ENCODE measurements at regions not wholly inside any gene's neighbourhood (a gene's known extent, or its start where the extent isn't known, plus 50 kb on each side); places are given as distances from the start of the nearest gene placed in this dataset.
"Not testable (repeated sequence)": the region's sequence is repeated elsewhere in the genome, so short reads cannot be mapped to it uniquely, and the experiment has no call there.

DNA sequence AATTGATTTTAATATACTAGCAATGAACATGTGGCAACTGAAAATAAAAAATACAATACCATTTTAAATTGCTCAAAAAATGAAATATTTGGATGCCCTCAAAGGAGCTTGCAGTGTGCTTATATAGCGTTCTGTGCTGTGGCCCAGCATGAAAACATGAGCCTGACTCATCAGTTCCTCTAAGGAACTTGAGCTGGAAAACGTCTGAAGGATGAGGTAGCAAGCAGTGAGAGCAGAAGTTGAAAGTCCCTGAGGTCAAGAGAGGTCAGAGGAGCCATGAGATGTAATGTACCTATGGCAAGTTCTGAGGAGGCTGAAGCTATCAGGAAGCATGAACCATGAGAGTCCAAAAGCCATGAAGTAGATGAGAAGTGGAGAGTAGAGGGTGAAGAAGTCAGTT, 59.7 kb downstream of the HMGB3 start:
- no peaks in the 10 kb centered on the region for H3K4me1 ChIP-seq (ENCODE audit: control insufficient read depth, extremely low read depth, insufficient read depth, low read length)
- TF ChIP-seq, protein P1, sequence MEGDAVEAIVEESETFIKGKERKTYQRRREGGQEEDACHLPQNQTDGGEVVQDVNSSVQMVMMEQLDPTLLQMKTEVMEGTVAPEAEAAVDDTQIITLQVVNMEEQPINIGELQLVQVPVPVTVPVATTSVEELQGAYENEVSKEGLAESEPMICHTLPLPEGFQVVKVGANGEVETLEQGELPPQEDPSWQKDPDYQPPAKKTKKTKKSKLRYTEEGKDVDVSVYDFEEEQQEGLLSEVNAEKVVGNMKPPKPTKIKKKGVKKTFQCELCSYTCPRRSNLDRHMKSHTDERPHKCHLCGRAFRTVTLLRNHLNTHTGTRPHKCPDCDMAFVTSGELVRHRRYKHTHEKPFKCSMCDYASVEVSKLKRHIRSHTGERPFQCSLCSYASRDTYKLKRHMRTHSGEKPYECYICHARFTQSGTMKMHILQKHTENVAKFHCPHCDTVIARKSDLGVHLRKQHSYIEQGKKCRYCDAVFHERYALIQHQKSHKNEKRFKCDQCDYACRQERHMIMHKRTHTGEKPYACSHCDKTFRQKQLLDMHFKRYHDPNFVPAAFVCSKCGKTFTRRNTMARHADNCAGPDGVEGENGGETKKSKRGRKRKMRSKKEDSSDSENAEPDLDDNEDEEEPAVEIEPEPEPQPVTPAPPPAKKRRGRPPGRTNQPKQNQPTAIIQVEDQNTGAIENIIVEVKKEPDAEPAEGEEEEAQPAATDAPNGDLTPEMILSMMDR (conservative IDR thresholded peaks at IDR 0.05 in 1 of 2, IDR thresholded peaks at IDR 0.05 in 1 of 2; ENCODE audit: low read depth in 1 of 2, low read length in 2 of 2) = no peak
- TF ChIP-seq EZH2 (IDR thresholded peaks at IDR 0.05; ENCODE audit: low read length, missing control alignments) = no peak

DNA sequence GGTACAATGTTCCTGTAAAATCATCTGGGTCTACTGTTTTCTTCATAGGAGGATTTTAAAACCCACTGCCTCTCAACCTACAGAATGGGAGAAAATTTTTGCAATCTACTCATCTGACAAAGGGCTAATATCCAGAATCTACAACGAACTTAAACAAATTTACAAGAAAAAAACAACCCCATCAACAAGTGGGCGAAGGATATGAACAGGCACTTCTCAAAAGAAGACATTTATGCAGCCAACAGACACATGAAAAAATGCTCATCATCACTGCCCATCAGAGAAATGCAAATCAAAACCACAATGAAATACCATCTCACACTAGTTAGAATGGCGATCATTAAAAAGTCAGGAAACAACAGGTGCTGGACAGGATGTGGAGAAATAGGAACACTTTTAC, 83.2 kb downstream of the HMGB3 start:
- H3K36me3 ChIP-seq (ENCODE audit: control insufficient read depth, insufficient read depth, low read length); H3K27me3 ChIP-seq (ENCODE audit: control insufficient read depth, insufficient read depth, low read length); H3K9ac ChIP-seq (ENCODE audit: insufficient read depth, low read length); H3K79me2 ChIP-seq (ENCODE audit: control insufficient read depth, insufficient read depth, low read length); H4K20me1 ChIP-seq (ENCODE audit: control insufficient read depth, extremely low read depth, insufficient read depth, low read length); H3K4me2 ChIP-seq (ENCODE audit: extremely low read depth, insufficient read depth, low read length); H3K4me3 ChIP-seq (replicated peaks in 1 of 4; ENCODE audit: control extremely low read depth in 1 of 4, insufficient read depth in 1 of 4, low read depth in 3 of 4, low read length in 4 of 4); H3K27ac ChIP-seq (ENCODE audit: insufficient read depth, low read length); H3K9me3 ChIP-seq (ENCODE audit: control insufficient read depth, insufficient read depth, low read depth, low read length); H3K4me1 ChIP-seq (ENCODE audit: control insufficient read depth, extremely low read depth, insufficient read depth, low read length); DNase-seq (ENCODE audit: low read depth in 2 of 2); H2AFZ ChIP-seq (ENCODE audit: low read length): not testable (repeated sequence)

More for the DNA sequence above, 59.7 kb downstream of the HMGB3 start:
- no peak overlapping the region for H2AFZ ChIP-seq (ENCODE audit: low read length)
- DNase-seq (ENCODE audit: low read depth in 2 of 2) = no peak
- no peaks in the 10 kb centered on the region for H3K27me3 ChIP-seq (ENCODE audit: control insufficient read depth, insufficient read depth, low read length)
- H4K20me1 ChIP-seq (ENCODE audit: control insufficient read depth, extremely low read depth, insufficient read depth, low read length) = no peaks in the 10 kb centered on the region
- no peak overlapping the region for H3K4me3 ChIP-seq (replicated peaks in 1 of 4; ENCODE audit: control extremely low read depth in 1 of 4, insufficient read depth in 1 of 4, low read depth in 3 of 4, low read length in 4 of 4)
- no peaks in the 10 kb centered on the region for H3K36me3 ChIP-seq (ENCODE audit: control insufficient read depth, insufficient read depth, low read length)
- H3K27ac ChIP-seq (ENCODE audit: insufficient read depth, low read length) = no peak overlapping the region
- H3K4me2 ChIP-seq (ENCODE audit: extremely low read depth, insufficient read depth, low read length) = no peak overlapping the region
- H3K79me2 ChIP-seq (ENCODE audit: control insufficient read depth, insufficient read depth, low read length) = no peaks in the 10 kb centered on the region
- H3K9ac ChIP-seq (ENCODE audit: insufficient read depth, low read length) = no peak overlapping the region
- H3K9me3 ChIP-seq (ENCODE audit: control insufficient read depth, insufficient read depth, low read depth, low read length) = no peaks in the 10 kb centered on the region

DNA sequence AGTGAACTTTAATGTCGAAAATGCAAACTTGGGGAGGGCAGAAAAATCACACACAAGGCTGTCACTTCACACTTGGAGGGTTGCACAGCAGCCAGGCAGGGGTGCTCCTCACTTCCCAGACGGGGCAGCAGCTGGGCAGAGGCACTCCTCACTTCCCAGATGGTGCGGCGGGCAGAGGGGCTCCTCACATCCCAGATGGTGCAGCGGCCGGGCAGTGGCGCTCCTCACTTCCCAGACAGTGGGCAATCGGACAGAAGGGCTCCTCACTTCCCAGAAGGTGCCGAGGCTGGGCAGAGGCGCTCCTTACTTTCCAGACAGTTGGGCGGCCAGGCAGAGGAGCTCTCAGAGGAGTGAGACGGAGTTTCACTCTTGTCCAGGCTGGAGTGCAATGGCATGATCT, 90.6 kb downstream of the HMGB3 start:
- no peak overlapping the region for H3K27ac ChIP-seq (ENCODE audit: insufficient read depth, low read length)
- H3K9ac ChIP-seq (ENCODE audit: insufficient read depth, low read length) = no peak overlapping the region
- no peak overlapping the region for H3K4me3 ChIP-seq (replicated peaks in 1 of 4; ENCODE audit: control extremely low read depth in 1 of 4, insufficient read depth in 1 of 4, low read depth in 3 of 4, low read length in 4 of 4)
- no peak overlapping the region for H3K4me2 ChIP-seq (ENCODE audit: extremely low read depth, insufficient read depth, low read length)
- no peak overlapping the region for H2AFZ ChIP-seq (ENCODE audit: low read length)
- H4K20me1 ChIP-seq (ENCODE audit: control insufficient read depth, extremely low read depth, insufficient read depth, low read length) = no peaks in the 10 kb centered on the region
- no peaks in the 10 kb centered on the region for H3K36me3 ChIP-seq (ENCODE audit: control insufficient read depth, insufficient read depth, low read length)
- H3K79me2 ChIP-seq (ENCODE audit: control insufficient read depth, insufficient read depth, low read length) = no peaks in the 10 kb centered on the region
- no peaks in the 10 kb centered on the region for H3K4me1 ChIP-seq (ENCODE audit: control insufficient read depth, extremely low read depth, insufficient read depth, low read length)
- DNase-seq (ENCODE audit: low read depth in 2 of 2) = no peak
- H3K9me3 ChIP-seq (ENCODE audit: control insufficient read depth, insufficient read depth, low read depth, low read length) = no peaks in the 10 kb centered on the region
- no peaks in the 10 kb centered on the region for H3K27me3 ChIP-seq (ENCODE audit: control insufficient read depth, insufficient read depth, low read length)
- no peak for TF ChIP-seq EZH2 (IDR thresholded peaks at IDR 0.05; ENCODE audit: low read length, missing control alignments)
- TF ChIP-seq, protein P1 (conservative IDR thresholded peaks at IDR 0.05 in 1 of 2, IDR thresholded peaks at IDR 0.05 in 1 of 2; ENCODE audit: low read depth in 1 of 2, low read length in 2 of 2) = no peak

Measured in fibroblast of lung (primary cell).